Fibroblast of lung (primary cell): ENCODE measurements at regions not wholly inside any gene's neighbourhood (a gene's known extent, or its start where the extent isn't known, plus 50 kb on each side); places are given as distances from the start of the nearest gene placed in this dataset.

Experiments
- CTCF ChIP-seq, 2 donors: IDR thresholded peaks in 1 of 2; conservative IDR thresholded peaks in 1 of 2; 1 replicate in 1 of 2; 2 replicates in 1 of 2; pipeline ENCODE4 v1.5.1; 2011 to 2012; ENCODE audit warnings: low read length in 2 of 2, control low read depth in 1 of 2, inconsistent platforms in 1 of 2, low read depth in 1 of 2, mild to moderate bottlenecking in 1 of 2
- EZH2 ChIP-seq: IDR thresholded peaks from 2 replicates; pipeline ENCODE4 v1.5.1; 2012; ENCODE audit warnings: low read length, control low read depth, mild to moderate bottlenecking; ENCODE audit errors: missing control alignments

GRCh38 chr16:64309398-64310110, 812.3 kb downstream of the CDH11 start:
- TF ChIP-seq CTCF (conservative IDR thresholded peaks at IDR 0.05 in 1 of 2, IDR thresholded peaks at IDR 0.05 in 1 of 2; ENCODE audit: low read depth in 1 of 2, low read length in 2 of 2) = no peak
- TF ChIP-seq EZH2 = no peak
